Fibroblast of mammary gland (primary cell): ENCODE measurements at regions not wholly inside any gene's neighbourhood (a gene's known extent, or its start where the extent isn't known, plus 50 kb on each side); places are given as distances from the start of the nearest gene placed in this dataset.

ENCODE experiments used
- DNase-seq: peaks from one replicate; pipeline ENCODE4 v3.0.0-alpha.2; 2010; ENCODE audit warnings: low read depth
- H3K4me3 ChIP-seq: 2 replicates; pipeline ENCODE4 v1.5.1; 2011; ENCODE audit warnings: low read depth, mild to moderate bottlenecking, low read length, moderate library complexity; ENCODE audit not compliant: control insufficient read depth
- TF ChIP-seq, protein P1 (sequence below): conservative IDR thresholded peaks from 2 replicates; pipeline ENCODE4 v1.5.1; 2011; ENCODE audit warnings: low read depth, low read length, inconsistent platforms; ENCODE audit not compliant: control insufficient read depth, insufficient read depth

GRCh38 chr14:62099091-62099490 lies 336.9 kb downstream of the SNAPC1 start:
- no peak overlapping the region for H3K4me3 ChIP-seq
- TF ChIP-seq, protein P1, sequence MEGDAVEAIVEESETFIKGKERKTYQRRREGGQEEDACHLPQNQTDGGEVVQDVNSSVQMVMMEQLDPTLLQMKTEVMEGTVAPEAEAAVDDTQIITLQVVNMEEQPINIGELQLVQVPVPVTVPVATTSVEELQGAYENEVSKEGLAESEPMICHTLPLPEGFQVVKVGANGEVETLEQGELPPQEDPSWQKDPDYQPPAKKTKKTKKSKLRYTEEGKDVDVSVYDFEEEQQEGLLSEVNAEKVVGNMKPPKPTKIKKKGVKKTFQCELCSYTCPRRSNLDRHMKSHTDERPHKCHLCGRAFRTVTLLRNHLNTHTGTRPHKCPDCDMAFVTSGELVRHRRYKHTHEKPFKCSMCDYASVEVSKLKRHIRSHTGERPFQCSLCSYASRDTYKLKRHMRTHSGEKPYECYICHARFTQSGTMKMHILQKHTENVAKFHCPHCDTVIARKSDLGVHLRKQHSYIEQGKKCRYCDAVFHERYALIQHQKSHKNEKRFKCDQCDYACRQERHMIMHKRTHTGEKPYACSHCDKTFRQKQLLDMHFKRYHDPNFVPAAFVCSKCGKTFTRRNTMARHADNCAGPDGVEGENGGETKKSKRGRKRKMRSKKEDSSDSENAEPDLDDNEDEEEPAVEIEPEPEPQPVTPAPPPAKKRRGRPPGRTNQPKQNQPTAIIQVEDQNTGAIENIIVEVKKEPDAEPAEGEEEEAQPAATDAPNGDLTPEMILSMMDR, result no peak
- DNase-seq, result no peak

- no peak for DNase-seq
- H3K4me3 ChIP-seq, result no peak overlapping the region
- TF ChIP-seq, protein P1, result no peak
Observed at GRCh38 chr14:62101189-62101588, 339.0 kb downstream of the SNAPC1 start.

DNA sequence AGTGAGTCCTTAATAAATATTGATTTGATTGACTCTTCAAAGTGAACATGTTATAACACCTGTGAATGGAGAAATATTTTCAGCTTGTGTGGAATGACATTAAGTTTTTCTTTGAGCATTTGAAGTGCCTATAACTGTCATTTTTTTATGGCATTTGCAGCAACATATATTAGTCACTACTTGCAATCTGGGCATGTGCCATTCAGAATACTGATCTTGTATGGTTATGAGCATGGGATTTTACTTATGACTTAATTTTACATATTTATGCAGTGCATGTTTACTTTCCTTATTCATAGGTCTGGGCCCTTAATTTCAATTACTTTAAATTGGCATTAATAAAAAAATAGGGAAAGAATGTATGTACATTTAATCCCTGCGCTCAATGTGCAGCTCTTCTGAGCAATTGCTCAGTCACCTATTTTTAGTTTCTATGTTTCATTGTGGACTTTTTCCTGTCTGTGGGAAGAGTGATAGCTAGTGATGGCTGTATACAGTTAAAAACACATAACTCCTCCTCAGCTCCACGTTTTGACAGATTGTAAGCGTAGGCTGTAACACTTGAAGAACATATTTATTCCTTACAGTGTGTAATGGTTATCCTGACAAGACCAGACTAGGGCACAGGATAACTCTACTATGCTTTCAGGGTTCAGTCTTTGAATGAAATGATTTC lies 339.6 kb downstream of the SNAPC1 start:
- no peak for DNase-seq
- no peak overlapping the region for H3K4me3 ChIP-seq
- TF ChIP-seq, protein P1, result no peak

GRCh38 chr14:62102349-62102725 lies 340.1 kb downstream of the SNAPC1 start:
- TF ChIP-seq, protein P1, result no peak
- DNase-seq, result no peak
- H3K4me3 ChIP-seq, result no peak overlapping the region

- no peak for DNase-seq
- no peak overlapping the region for H3K4me3 ChIP-seq
- TF ChIP-seq, protein P1, result no peak
Observed at GRCh38 chr14:62103464-62103863, 341.2 kb downstream of the SNAPC1 start.

DNA sequence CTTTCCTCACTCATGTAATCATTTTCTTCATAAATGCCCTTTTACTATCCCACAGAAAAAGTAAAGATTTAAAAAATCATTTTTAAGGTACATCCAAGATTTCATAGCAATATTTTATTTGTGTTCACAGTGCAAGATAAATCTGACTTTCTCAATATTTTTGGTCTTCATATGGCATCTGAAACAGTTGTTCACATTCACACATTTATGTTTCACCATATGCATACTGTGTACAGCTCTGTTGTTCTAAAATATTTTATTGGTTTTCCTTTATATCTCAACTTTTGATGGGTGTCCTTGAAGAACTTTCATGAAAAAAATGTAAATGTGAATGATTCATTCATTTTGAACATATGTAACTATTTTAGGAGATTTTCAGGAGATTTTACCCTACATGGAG lies 348.7 kb downstream of the SNAPC1 start:
- no peak for DNase-seq
- TF ChIP-seq, protein P1, result no peak

More for the DNA sequence above, 348.7 kb downstream of the SNAPC1 start:
- H3K4me3 ChIP-seq, result no peak overlapping the region
